ENCODE measurements at regions not wholly inside any gene's neighbourhood (a gene's known extent, or its start where the extent isn't known, plus 50 kb on each side); places are given as distances from the start of the nearest gene placed in this dataset.
"Not testable (repeated sequence)": the region's sequence is repeated elsewhere in the genome, so short reads cannot be mapped to it uniquely, and the experiment has no call there.

GRCh38 chr9:82052081-82052480 is 63.5 kb downstream of the SPATA31D1 start:
- no peak for DNase-seq (ENCODE audit: low read depth)

- DNase-seq (ENCODE audit: low read depth), result no peak
These were observed 65.9 kb downstream of the SPATA31D1 start for GRCh38 chr9:82054264-82055015.

GRCh38 chr9:82057805-82058204 is 69.2 kb downstream of the SPATA31D1 start:
- no peak for DNase-seq (ENCODE audit: low read depth)

GRCh38 chr9:82061801-82062200 is 73.2 kb downstream of the SPATA31D1 start:
- DNase-seq (ENCODE audit: low read depth), result not testable (repeated sequence)

- no peak for DNase-seq (ENCODE audit: low read depth)
These were observed 73.7 kb downstream of the SPATA31D1 start for GRCh38 chr9:82062245-82062644.

GRCh38 chr9:82073551-82074543 is 85.3 kb downstream of the SPATA31D1 start:
- DNase-seq (ENCODE audit: low read depth), result no peak

- no peak for DNase-seq (ENCODE audit: low read depth)
These were observed 91.7 kb downstream of the SPATA31D1 start for GRCh38 chr9:82080265-82080664.

- peak; percentile 13 for DNase-seq (ENCODE audit: low read depth)
These were observed 92.9 kb downstream of the SPATA31D1 start for GRCh38 chr9:82081496-82081895.

GRCh38 chr9:82082563-82082962 is 94.0 kb downstream of the SPATA31D1 start:
- no peak for DNase-seq (ENCODE audit: low read depth)

GRCh38 chr9:82088591-82088990 is 100.0 kb downstream of the SPATA31D1 start:
- DNase-seq (ENCODE audit: low read depth), result no peak

GRCh38 chr9:82090046-82090445 is 101.5 kb downstream of the SPATA31D1 start:
- no peak for DNase-seq (ENCODE audit: low read depth)

GRCh38 chr9:82091100-82091499 is 102.5 kb downstream of the SPATA31D1 start:
- no peak for DNase-seq (ENCODE audit: low read depth)

- DNase-seq (ENCODE audit: low read depth), result no peak
These were observed 103.0 kb downstream of the SPATA31D1 start for GRCh38 chr9:82091610-82092009.

- no peak for DNase-seq (ENCODE audit: low read depth)
These were observed 112.9 kb downstream of the SPATA31D1 start for GRCh38 chr9:82101475-82101874.

GRCh38 chr9:82104252-82104651 is 115.7 kb downstream of the SPATA31D1 start:
- no peak for DNase-seq (ENCODE audit: low read depth)

GRCh38 chr9:82105729-82106128 is 117.2 kb downstream of the SPATA31D1 start:
- no peak for DNase-seq (ENCODE audit: low read depth)

GRCh38 chr9:82106536-82106935 is 118.0 kb downstream of the SPATA31D1 start:
- no peak for DNase-seq (ENCODE audit: low read depth)

GRCh38 chr9:82108474-82108873 is 119.9 kb downstream of the SPATA31D1 start:
- no peak for DNase-seq (ENCODE audit: low read depth)

- no peak for DNase-seq (ENCODE audit: low read depth)
These were observed 120.4 kb downstream of the SPATA31D1 start for GRCh38 chr9:82108941-82109340.

GRCh38 chr9:82109626-82110025 is 121.1 kb downstream of the SPATA31D1 start:
- peak; percentile 50 for DNase-seq (ENCODE audit: low read depth)

- no peak for DNase-seq (ENCODE audit: low read depth)
These were observed 122.3 kb downstream of the SPATA31D1 start for GRCh38 chr9:82110881-82111280.

- no peak for DNase-seq (ENCODE audit: low read depth)
These were observed 126.8 kb downstream of the SPATA31D1 start for GRCh38 chr9:82115331-82115730.

- no peak for DNase-seq (ENCODE audit: low read depth)
These were observed 127.3 kb downstream of the SPATA31D1 start for GRCh38 chr9:82115900-82116299.

Measured in fibroblast of gingiva (primary cell).